Esophagus squamous epithelium (tissue), 5 donors: ENCODE measurements at regions not wholly inside any gene's neighbourhood (a gene's known extent, or its start where the extent isn't known, plus 50 kb on each side); places are given as distances from the start of the nearest gene placed in this dataset.

Experiments
- DNase-seq: peaks from one replicate; lab custom pipeline; 2025; lab: John Stamatoyannopoulos, UW
- H3K27ac ChIP-seq, 4 donors: fragments of 200-600 bp; sonication (generic); one replicate each; pipeline ENCODE4 v1.5.1; 2016 to 2019; ENCODE audit warnings: mild to moderate bottlenecking in 1 of 4
- H3K27me3 ChIP-seq, 4 donors: fragments of 200-600 bp; sonication (generic); 1 replicate in 3 of 4; 2 replicates in 1 of 4; pipeline versions ENCODE4 v1.5.1 to v1.6.0; 2017 to 2021; ENCODE audit warnings: antibody characterized with exemption in 1 of 4
- H3K36me3 ChIP-seq, 3 donors: fragments of 200-600 bp; sonication (generic); one replicate each; pipeline ENCODE4 v1.5.1; 2016 to 2019
- H3K4me1 ChIP-seq, 3 donors: fragments of 200-600 bp; sonication (generic); one replicate each; pipeline ENCODE4 v1.5.1; 2017 to 2019
- H3K4me3 ChIP-seq, 4 donors: fragments of 200-600 bp; sonication (generic); 1 replicate in 3 of 4; 2 replicates in 1 of 4; pipeline ENCODE4 v1.5.1; 2016 to 2019; ENCODE audit warnings: mild to moderate bottlenecking in 2 of 4, moderate library complexity in 1 of 4
- H3K9me3 ChIP-seq, 3 donors: fragments of 200-600 bp; sonication (generic); one replicate each; pipeline ENCODE4 v1.5.1; 2016 to 2019
- CTCF ChIP-seq, 6 experiments: fragments of 450-650 bp in 4 of 6; fragments of 200-600 bp in 2 of 6; sonication (generic) in 2 of 6; IDR thresholded peaks; one replicate each; pipeline ENCODE4 v1.5.1; 2016 to 2019; ENCODE audit warnings: antibody characterized with exemption in 6 of 6, mild to moderate bottlenecking in 4 of 6, moderate library complexity in 4 of 6
- POLR2A ChIP-seq, 4 donors: fragments of 450-650 bp; IDR thresholded peaks; one replicate each; pipeline ENCODE4 v1.6.1; 2017; ENCODE audit warnings: antibody characterized with exemption in 4 of 4, mild to moderate bottlenecking in 4 of 4, moderate library complexity in 3 of 4
- WGBS, 2 donors: methylation state at CpG; one replicate each; pipeline ENCODE4 v1.1.5; 2018; 5-methylcytosine and 5-hydroxymethylcytosine counted together
- intact Hi-C: fragments of 100-400 bp; cut with DNase I; formaldehyde crosslinking; loops from one replicate; pipeline ENCODE4 v1.15.0; 2022
- donor health status: DM: yes; HTN: yes; CAD: no.

- no peak overlapping the region for H3K4me3 ChIP-seq
- no peaks in the 10 kb centered on the region for H3K27me3 ChIP-seq
- intact Hi-C loops = no loop called here
- WGBS, 2 donors = 67 to 92% methylated on average over 4 of the region's 4 CpGs
- H3K36me3 ChIP-seq = no peaks in the 10 kb centered on the region
- H3K27ac ChIP-seq = no peak overlapping the region
- DNase-seq = no peak
- H3K4me1 ChIP-seq = no peaks in the 10 kb centered on the region
- no peaks in the 10 kb centered on the region for H3K9me3 ChIP-seq
- TF ChIP-seq CTCF (IDR thresholded peaks at IDR 0.05) (no peak), POLR2A (IDR thresholded peaks at IDR 0.05) (no peak)
These were observed 52.5 kb downstream of the PF4 start for GRCh38 chr4:73929278-73929677.

- no peaks in the 10 kb centered on the region for H3K36me3 ChIP-seq
- no peak overlapping the region for H3K27ac ChIP-seq
- no peak overlapping the region for H3K4me3 ChIP-seq
- 84 to 93% methylated on average over 1 of the region's 1 CpG for WGBS, 2 donors
- DNase-seq = no peak
- TF ChIP-seq POLR2A (IDR thresholded peaks at IDR 0.05) (no peak), CTCF (IDR thresholded peaks at IDR 0.05) (no peak)
- intact Hi-C loops = no loop called here
- no peaks in the 10 kb centered on the region for H3K9me3 ChIP-seq
- H3K27me3 ChIP-seq = no peaks in the 10 kb centered on the region
- H3K4me1 ChIP-seq = no peaks in the 10 kb centered on the region
These were observed 54.4 kb downstream of the CXCL1 start for GRCh38 chr4:73923631-73923937.

GRCh38 chr4:73922766-73923630, 53.8 kb downstream of the CXCL1 start:
- no peaks in the 10 kb centered on the region for H3K9me3 ChIP-seq
- intact Hi-C loops = no loop called here

GRCh38 chr4:73922317-73922716, 53.1 kb downstream of the CXCL1 start:
- intact Hi-C loops = no loop called here

More at GRCh38 chr4:73922766-73923630, 53.8 kb downstream of the CXCL1 start:
- Histone ChIP-seq H3K4me1 (no peaks in the 10 kb centered on the region), H3K36me3 (no peaks in the 10 kb centered on the region), H3K27ac (no peak overlapping the region), H3K4me3 (no peak overlapping the region), H3K27me3 (no peaks in the 10 kb centered on the region)
- TF ChIP-seq POLR2A (IDR thresholded peaks at IDR 0.05) (no peak), CTCF (IDR thresholded peaks at IDR 0.05) (peak in 3 of 6 experiments; percentile 15 to 51 (median 20))
- DNase-seq = no peak
- 37 to 43% methylated on average over 1 of the region's 1 CpG for WGBS, 2 donors

More at GRCh38 chr4:73922317-73922716, 53.1 kb downstream of the CXCL1 start:
- H3K9me3 ChIP-seq = no peaks in the 10 kb centered on the region
- H3K27ac ChIP-seq = no peak overlapping the region
- H3K36me3 ChIP-seq = no peaks in the 10 kb centered on the region
- no peak for DNase-seq
- no peaks in the 10 kb centered on the region for H3K27me3 ChIP-seq
- H3K4me3 ChIP-seq = no peak overlapping the region
- TF ChIP-seq POLR2A (IDR thresholded peaks at IDR 0.05) (no peak), CTCF (IDR thresholded peaks at IDR 0.05) (no peak)
- H3K4me1 ChIP-seq = no peaks in the 10 kb centered on the region
